Esophagus muscularis mucosa (tissue), 4 donors: ENCODE measurements at regions not wholly inside any gene's neighbourhood (a gene's known extent, or its start where the extent isn't known, plus 50 kb on each side); places are given as distances from the start of the nearest gene placed in this dataset.

ENCODE experiments used
- DNase-seq: peaks from one replicate; pipeline ENCODE4 v3.0.0-alpha.2; 2017; ENCODE audit errors: extremely low spot score
- H3K27ac ChIP-seq, 4 donors: fragments of 200-600 bp; sonication (generic); replicated peaks in 1 of 4; 1 replicate in 3 of 4; 2 replicates in 1 of 4; pipeline ENCODE4 v1.5.1; 2016 to 2019; ENCODE audit warnings: mild to moderate bottlenecking in 1 of 4
- H3K27me3 ChIP-seq, 4 donors: fragments of 200-600 bp; sonication (generic); one replicate each; pipeline versions ENCODE4 v1.5.1 to v1.6.0; 2016 to 2019
- H3K36me3 ChIP-seq, 4 donors: fragments of 200-600 bp; sonication (generic); one replicate each; pipeline ENCODE4 v1.5.1; 2016 to 2019
- H3K4me1 ChIP-seq, 4 donors: fragments of 200-600 bp; sonication (generic); one replicate each; pipeline ENCODE4 v1.5.1; 2016 to 2019
- H3K4me3 ChIP-seq, 4 donors: fragments of 200-600 bp; sonication (generic); 1 replicate in 2 of 4; 2 replicates in 2 of 4; pipeline ENCODE4 v1.5.1; 2016 to 2019; ENCODE audit warnings: mild to moderate bottlenecking in 4 of 4, moderate library complexity in 1 of 4
- H3K9me3 ChIP-seq, 4 donors: fragments of 200-600 bp; sonication (generic); 1 replicate in 3 of 4; 2 replicates in 1 of 4; pipeline ENCODE4 v1.5.1; 2016 to 2019
- EP300 ChIP-seq: sonication (generic); formaldehyde crosslinking; IDR thresholded peaks from one replicate; pipeline ENCODE4 v1.6.1; 2017; ENCODE audit warnings: antibody characterized with exemption
- POLR2A ChIP-seq: fragments of 450-650 bp; IDR thresholded peaks from one replicate; pipeline ENCODE4 v1.6.1; 2017; ENCODE audit warnings: antibody characterized with exemption, moderate library complexity, mild to moderate bottlenecking, low read depth
- POLR2AphosphoS5 ChIP-seq, 2 donors: sonication (generic); formaldehyde crosslinking; IDR thresholded peaks; one replicate each; pipeline ENCODE4 v1.6.1; 2017; ENCODE audit warnings: antibody characterized with exemption in 2 of 2
- WGBS: methylation state at CpG from one replicate; pipeline ENCODE4 v1.1.5; 2018; 5-methylcytosine and 5-hydroxymethylcytosine counted together
- intact Hi-C: fragments of 100-400 bp; cut with DNase I; formaldehyde crosslinking; loops from one replicate; pipeline ENCODE4 v1.15.1; 2023
- TF ChIP-seq, protein P1 (sequence below), 3 experiments: fragments of 200-600 bp in 2 of 3; fragments of 450-650 bp in 1 of 3; sonication (generic) in 2 of 3; IDR thresholded peaks; one replicate each; pipeline ENCODE4 v1.5.1; 2017 to 2019; ENCODE audit warnings: antibody characterized with exemption in 3 of 3, mild to moderate bottlenecking in 2 of 3, moderate library complexity in 1 of 3

- Histone ChIP-seq H3K4me3 (no peak overlapping the region), H3K4me1 (no peaks in the 10 kb centered on the region), H3K27me3 (no peaks in the 10 kb centered on the region), H3K27ac (no peak overlapping the region), H3K9me3 (no peaks in the 10 kb centered on the region), H3K36me3 (no peaks in the 10 kb centered on the region)
- 92% methylated on average over 8 of the region's 8 CpGs for WGBS
- no peak for DNase-seq
- intact Hi-C loops: no loop called here
- TF ChIP-seq POLR2AphosphoS5 (IDR thresholded peaks at IDR 0.05): no peak
- TF ChIP-seq, protein P1, sequence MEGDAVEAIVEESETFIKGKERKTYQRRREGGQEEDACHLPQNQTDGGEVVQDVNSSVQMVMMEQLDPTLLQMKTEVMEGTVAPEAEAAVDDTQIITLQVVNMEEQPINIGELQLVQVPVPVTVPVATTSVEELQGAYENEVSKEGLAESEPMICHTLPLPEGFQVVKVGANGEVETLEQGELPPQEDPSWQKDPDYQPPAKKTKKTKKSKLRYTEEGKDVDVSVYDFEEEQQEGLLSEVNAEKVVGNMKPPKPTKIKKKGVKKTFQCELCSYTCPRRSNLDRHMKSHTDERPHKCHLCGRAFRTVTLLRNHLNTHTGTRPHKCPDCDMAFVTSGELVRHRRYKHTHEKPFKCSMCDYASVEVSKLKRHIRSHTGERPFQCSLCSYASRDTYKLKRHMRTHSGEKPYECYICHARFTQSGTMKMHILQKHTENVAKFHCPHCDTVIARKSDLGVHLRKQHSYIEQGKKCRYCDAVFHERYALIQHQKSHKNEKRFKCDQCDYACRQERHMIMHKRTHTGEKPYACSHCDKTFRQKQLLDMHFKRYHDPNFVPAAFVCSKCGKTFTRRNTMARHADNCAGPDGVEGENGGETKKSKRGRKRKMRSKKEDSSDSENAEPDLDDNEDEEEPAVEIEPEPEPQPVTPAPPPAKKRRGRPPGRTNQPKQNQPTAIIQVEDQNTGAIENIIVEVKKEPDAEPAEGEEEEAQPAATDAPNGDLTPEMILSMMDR (IDR thresholded peaks at IDR 0.05): no peak
These were observed 453.3 kb downstream of the COL11A1 start for GRCh38 chr1:102655034-102655433.

DNA sequence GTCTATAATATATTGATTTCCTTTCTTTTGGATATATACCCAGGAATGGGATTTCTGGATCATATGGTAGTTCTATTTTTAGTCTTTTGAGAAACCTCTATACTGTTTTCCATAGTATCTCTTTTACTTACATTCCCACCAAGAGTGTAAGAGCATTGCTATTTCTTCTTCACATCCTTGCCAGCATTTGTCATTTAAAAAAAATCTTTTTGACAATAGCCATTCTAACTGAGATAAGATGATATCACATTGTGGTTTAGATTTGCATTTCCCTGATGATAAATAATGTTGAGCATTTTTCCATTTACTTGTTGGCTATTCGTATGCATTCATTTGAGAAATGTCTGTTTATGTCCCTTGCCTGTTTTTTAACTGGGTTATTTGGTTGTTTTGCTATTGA is 467.4 kb downstream of the COL11A1 start:
- 79% methylated on average over 1 of the region's 1 CpG for WGBS
- H3K36me3 ChIP-seq: no peaks in the 10 kb centered on the region
- intact Hi-C loops: no loop called here

GRCh38 chr1:102640312-102640711 is 468.0 kb downstream of the COL11A1 start:
- 72% methylated on average over 1 of the region's 1 CpG for WGBS
- no peak for TF ChIP-seq EP300
- no peak for TF ChIP-seq POLR2A
- TF ChIP-seq, protein P1 (IDR thresholded peaks at IDR 0.05): no peak
- TF ChIP-seq POLR2AphosphoS5 (IDR thresholded peaks at IDR 0.05): no peak

More for the DNA sequence above, 467.4 kb downstream of the COL11A1 start:
- Histone ChIP-seq H3K9me3 (no peaks in the 10 kb centered on the region), H3K4me1 (no peaks in the 10 kb centered on the region), H3K27ac (no peak overlapping the region), H3K27me3 (no peaks in the 10 kb centered on the region), H3K4me3 (no peak overlapping the region)
- no peak for DNase-seq
- TF ChIP-seq POLR2AphosphoS5 (IDR thresholded peaks at IDR 0.05): no peak
- TF ChIP-seq, protein P1 (IDR thresholded peaks at IDR 0.05): no peak
- TF ChIP-seq POLR2A: no peak
- no peak for TF ChIP-seq EP300

DNA sequence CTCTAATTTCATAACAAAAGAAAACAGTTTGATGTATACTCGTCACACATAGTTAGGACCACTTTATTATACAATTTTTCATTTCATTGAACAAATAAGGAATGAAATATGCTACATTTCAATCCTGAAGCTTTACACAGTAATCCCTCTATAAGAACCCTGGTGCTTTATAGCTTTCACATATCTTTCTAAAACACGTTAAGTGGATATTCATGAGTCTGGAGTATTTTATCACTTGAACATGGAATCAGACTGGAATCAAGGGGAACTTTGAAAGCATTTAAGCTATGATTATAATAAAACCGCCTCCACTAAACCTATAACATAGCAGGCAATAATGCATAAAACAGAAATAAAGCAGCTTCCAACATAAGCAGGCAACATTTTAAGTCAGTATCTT is 476.6 kb downstream of the COL11A1 start:
- TF ChIP-seq EP300: no peak
- TF ChIP-seq POLR2AphosphoS5 (IDR thresholded peaks at IDR 0.05): no peak
- no peak for TF ChIP-seq POLR2A
- TF ChIP-seq, protein P1 (IDR thresholded peaks at IDR 0.05): no peak
- no peaks in the 10 kb centered on the region for H3K36me3 ChIP-seq
- intact Hi-C loops: no loop called here
- no peaks in the 10 kb centered on the region for H3K9me3 ChIP-seq
- peaks cover 0 to 6% (median 0%) of the 10 kb centered on the region in 4 donors for H3K4me1 ChIP-seq
- H3K27me3 ChIP-seq: no peaks in the 10 kb centered on the region
- no peak overlapping the region for H3K4me3 ChIP-seq
- no peak overlapping the region for H3K27ac ChIP-seq
- 63% methylated on average over 3 of the region's 3 CpGs for WGBS
- DNase-seq: no peak

More at GRCh38 chr1:102640312-102640711, 468.0 kb downstream of the COL11A1 start:
- Histone ChIP-seq H3K4me1 (no peaks in the 10 kb centered on the region), H3K27ac (no peak overlapping the region), H3K4me3 (no peak overlapping the region), H3K27me3 (no peaks in the 10 kb centered on the region), H3K9me3 (no peaks in the 10 kb centered on the region), H3K36me3 (no peaks in the 10 kb centered on the region)
- intact Hi-C loops: no loop called here
- DNase-seq: no peak

- intact Hi-C loops: no loop called here
- H3K27ac ChIP-seq: no peak overlapping the region
- DNase-seq: no peak
- 100% methylated on average over 1 of the region's 1 CpG for WGBS
- TF ChIP-seq POLR2A (no peak), EP300 (no peak), POLR2AphosphoS5 (IDR thresholded peaks at IDR 0.05) (no peak)
- TF ChIP-seq, protein P1 (IDR thresholded peaks at IDR 0.05): no peak
- H3K9me3 ChIP-seq: no peaks in the 10 kb centered on the region
- no peak overlapping the region for H3K4me3 ChIP-seq
- no peaks in the 10 kb centered on the region for H3K36me3 ChIP-seq
- H3K27me3 ChIP-seq: no peaks in the 10 kb centered on the region
- peaks cover 0 to 6% (median 0%) of the 10 kb centered on the region in 4 donors for H3K4me1 ChIP-seq
These were observed 478.3 kb downstream of the COL11A1 start for GRCh38 chr1:102630041-102630440.
